Endodermal cell (in vitro differentiated cells): ENCODE measurements at regions not wholly inside any gene's neighbourhood (a gene's known extent, or its start where the extent isn't known, plus 50 kb on each side); places are given as distances from the start of the nearest gene placed in this dataset.

ENCODE experiments used
- DNase-seq: peaks from one replicate; pipeline ENCODE4 v3.0.0-alpha.2; 2017
- H3K27ac ChIP-seq: 2 replicates; pipeline ENCODE4 v1.5.1; 2013; ENCODE audit warnings: mild to moderate bottlenecking, low read depth, low read length, moderate library complexity
- H3K27me3 ChIP-seq: 2 replicates; pipeline ENCODE4 v1.6.1; 2013; ENCODE audit warnings: mild to moderate bottlenecking, low read length, moderate library complexity; ENCODE audit not compliant: insufficient read depth, control insufficient read depth, poor library complexity, severe bottlenecking
- H3K36me3 ChIP-seq: 2 replicates; pipeline ENCODE4 v1.7.0; 2013; ENCODE audit warnings: mild to moderate bottlenecking, low read length, moderate library complexity; ENCODE audit not compliant: control insufficient read depth, insufficient read depth
- H3K4me1 ChIP-seq: one replicate; pipeline ENCODE4 v1.7.0; 2013; ENCODE audit warnings: low read length; ENCODE audit not compliant: control insufficient read depth, insufficient read depth
- H3K4me3 ChIP-seq: 2 replicates; pipeline ENCODE4 v1.5.1; 2013; ENCODE audit warnings: mild to moderate bottlenecking, low read length, moderate library complexity
- H3K9ac ChIP-seq: 2 replicates; pipeline ENCODE4 v1.6.1; 2013; ENCODE audit warnings: mild to moderate bottlenecking, low read length, moderate library complexity; ENCODE audit not compliant: poor library complexity, severe bottlenecking; ENCODE audit errors: extremely low read depth
- H3K9me3 ChIP-seq: 2 replicates; pipeline ENCODE4 v1.6.1; 2013; ENCODE audit warnings: mild to moderate bottlenecking, low read length, moderate library complexity; ENCODE audit not compliant: control insufficient read depth
- H3K27ac Mint-ChIP-seq: 2 replicates; pipeline ENCODE4 v1.8.0; 2020; ENCODE audit warnings: mixed read lengths
- H3K27me3 Mint-ChIP-seq: 2 replicates; pipeline ENCODE4 v1.8.0; 2021; ENCODE audit warnings: mild to moderate bottlenecking, mixed read lengths; ENCODE audit not compliant: insufficient read depth
- H3K36me3 Mint-ChIP-seq: 2 replicates; pipeline ENCODE4 v1.8.0; 2020; ENCODE audit warnings: low read depth, mixed read lengths
- H3K4me1 Mint-ChIP-seq: 2 replicates; pipeline ENCODE4 v1.8.0; 2020; ENCODE audit warnings: mixed read lengths
- H3K4me3 Mint-ChIP-seq: 2 replicates; pipeline ENCODE4 v1.8.0; 2020; ENCODE audit warnings: mild to moderate bottlenecking, moderate library complexity, mixed read lengths
- H3K9me3 Mint-ChIP-seq: 2 replicates; pipeline ENCODE4 v1.8.0; 2020; ENCODE audit warnings: mild to moderate bottlenecking, mixed read lengths
- WGBS, 2 experiments: methylation state at CpG; one replicate each; pipeline versions ENCODE4 v1.1.5 to v1.1.7; 2013; ENCODE audit warnings: missing lambda C conversion rate in 2 of 2, mixed read lengths in 1 of 2; ENCODE audit not compliant: insufficient coverage in 1 of 2, insufficient read length in 1 of 2; 5-methylcytosine and 5-hydroxymethylcytosine counted together
- TF ChIP-seq, protein P1 (sequence below): fragments of 200-600 bp; sonication (generic); conservative IDR thresholded peaks from 2 replicates; pipeline ENCODE4 v1.5.0; 2021; ENCODE audit warnings: antibody characterized with exemption, mild to moderate bottlenecking

DNA sequence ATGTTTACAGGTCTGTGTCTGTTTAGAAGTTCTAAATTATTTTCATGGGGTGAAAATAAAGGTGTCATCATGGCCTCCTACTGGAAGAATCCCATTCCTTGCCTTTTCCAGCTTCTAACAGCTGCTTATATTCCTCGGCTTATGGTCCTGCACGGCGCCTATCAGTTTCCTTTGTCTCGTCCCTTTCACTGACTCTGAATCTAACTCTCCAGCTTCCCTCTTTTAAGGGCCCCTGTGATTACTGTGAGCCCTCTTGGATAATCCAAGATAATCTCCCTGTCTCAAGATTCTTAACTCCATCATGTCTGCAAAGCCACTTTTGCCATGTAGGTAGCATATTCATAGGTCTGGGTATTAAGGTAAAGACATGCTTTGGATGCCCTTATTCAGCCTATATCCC lies 441.0 kb upstream of the ERCC4 start:
- no peaks in the 10 kb centered on the region for H3K27me3 ChIP-seq
- no peaks in the 10 kb centered on the region for H3K27me3 Mint-ChIP-seq
- H3K36me3 Mint-ChIP-seq = peaks cover 5% of the 10 kb centered on the region
- DNase-seq = no peak
- H3K4me3 Mint-ChIP-seq = no peak overlapping the region
- H3K27ac Mint-ChIP-seq = no peak overlapping the region
- peaks cover 5% of the 10 kb centered on the region for H3K9me3 ChIP-seq
- peaks cover 15% of the 10 kb centered on the region for H3K9me3 Mint-ChIP-seq
- WGBS, 2 experiments = 77 to 89% methylated on average over 4 of the region's 4 CpGs
- H3K4me3 ChIP-seq = no peak overlapping the region
- no peaks in the 10 kb centered on the region for H3K36me3 ChIP-seq
- TF ChIP-seq, protein P1, sequence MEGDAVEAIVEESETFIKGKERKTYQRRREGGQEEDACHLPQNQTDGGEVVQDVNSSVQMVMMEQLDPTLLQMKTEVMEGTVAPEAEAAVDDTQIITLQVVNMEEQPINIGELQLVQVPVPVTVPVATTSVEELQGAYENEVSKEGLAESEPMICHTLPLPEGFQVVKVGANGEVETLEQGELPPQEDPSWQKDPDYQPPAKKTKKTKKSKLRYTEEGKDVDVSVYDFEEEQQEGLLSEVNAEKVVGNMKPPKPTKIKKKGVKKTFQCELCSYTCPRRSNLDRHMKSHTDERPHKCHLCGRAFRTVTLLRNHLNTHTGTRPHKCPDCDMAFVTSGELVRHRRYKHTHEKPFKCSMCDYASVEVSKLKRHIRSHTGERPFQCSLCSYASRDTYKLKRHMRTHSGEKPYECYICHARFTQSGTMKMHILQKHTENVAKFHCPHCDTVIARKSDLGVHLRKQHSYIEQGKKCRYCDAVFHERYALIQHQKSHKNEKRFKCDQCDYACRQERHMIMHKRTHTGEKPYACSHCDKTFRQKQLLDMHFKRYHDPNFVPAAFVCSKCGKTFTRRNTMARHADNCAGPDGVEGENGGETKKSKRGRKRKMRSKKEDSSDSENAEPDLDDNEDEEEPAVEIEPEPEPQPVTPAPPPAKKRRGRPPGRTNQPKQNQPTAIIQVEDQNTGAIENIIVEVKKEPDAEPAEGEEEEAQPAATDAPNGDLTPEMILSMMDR = no peak
- no peak overlapping the region for H3K27ac ChIP-seq
- H3K4me1 Mint-ChIP-seq = no peaks in the 10 kb centered on the region
- no peak overlapping the region for H3K9ac ChIP-seq
- no peaks in the 10 kb centered on the region for H3K4me1 ChIP-seq

DNA sequence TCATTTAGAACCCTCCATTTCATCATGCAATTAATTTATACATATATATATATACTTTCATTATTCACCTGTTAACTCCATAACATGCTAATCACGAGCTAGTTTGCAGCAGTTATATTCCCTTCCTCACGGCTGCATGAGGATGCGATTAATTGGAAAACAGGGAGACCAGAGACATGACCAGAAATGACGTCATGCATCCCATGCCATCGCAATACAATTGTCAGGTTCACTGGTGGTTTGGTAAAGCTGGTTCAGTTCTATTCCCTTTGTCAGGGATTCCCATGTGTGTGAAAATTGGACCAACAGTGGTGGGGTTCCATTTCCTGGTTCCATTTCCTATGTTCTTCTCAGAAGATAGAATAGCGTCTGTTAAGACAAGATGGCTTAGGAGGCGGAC lies 440.4 kb upstream of the ERCC4 start:
- DNase-seq = no peak
- 94 to 98% methylated on average over 7 of the region's 7 CpGs for WGBS, 2 experiments
- peaks cover 18% of the 10 kb centered on the region for H3K9me3 Mint-ChIP-seq

DNA sequence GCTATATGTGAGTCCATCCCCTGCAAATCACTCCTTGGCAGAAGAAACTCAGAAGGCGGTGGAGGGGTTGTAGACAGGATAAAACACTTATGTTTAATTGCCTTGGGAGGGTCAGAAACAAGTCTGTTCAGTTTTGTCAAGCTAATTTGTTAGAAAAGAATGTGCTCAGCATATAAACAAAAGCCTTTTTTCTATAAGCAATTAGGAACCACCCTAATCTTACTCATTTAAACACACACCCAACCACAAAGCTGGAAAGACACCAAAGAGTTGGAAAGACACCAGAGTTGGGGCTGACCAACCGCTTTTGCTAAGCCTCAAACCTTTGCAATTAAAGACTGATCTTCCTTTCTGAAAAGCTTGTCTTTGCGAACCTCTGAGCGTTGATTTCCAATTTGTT lies 439.2 kb upstream of the ERCC4 start:
- H3K4me1 Mint-ChIP-seq = no peaks in the 10 kb centered on the region
- H3K36me3 Mint-ChIP-seq = peaks cover 5% of the 10 kb centered on the region
- 93 to 97% methylated on average over 3 to 4 of the region's 4 CpGs for WGBS, 2 experiments
- H3K27me3 ChIP-seq = no peaks in the 10 kb centered on the region
- H3K4me1 ChIP-seq = no peaks in the 10 kb centered on the region
- H3K9me3 ChIP-seq = peaks cover under 1% of the 10 kb centered on the region
- no peak overlapping the region for H3K27ac Mint-ChIP-seq
- no peaks in the 10 kb centered on the region for H3K27me3 Mint-ChIP-seq
- H3K36me3 ChIP-seq = no peaks in the 10 kb centered on the region
- H3K4me3 Mint-ChIP-seq = no peak overlapping the region
- TF ChIP-seq, protein P1 = no peak
- peaks cover 18% of the 10 kb centered on the region for H3K9me3 Mint-ChIP-seq
- H3K27ac ChIP-seq = no peak overlapping the region
- H3K9ac ChIP-seq = no peak overlapping the region
- no peak for DNase-seq
- H3K4me3 ChIP-seq = no peak overlapping the region

More for the DNA sequence above, 440.4 kb upstream of the ERCC4 start:
- Mint-ChIP-seq H3K36me3 (peaks cover 5% of the 10 kb centered on the region), H3K4me1 (no peaks in the 10 kb centered on the region), H3K4me3 (no peak overlapping the region), H3K27ac (no peak overlapping the region), H3K27me3 (no peaks in the 10 kb centered on the region)
- no peaks in the 10 kb centered on the region for H3K36me3 ChIP-seq
- peaks cover 5% of the 10 kb centered on the region for H3K9me3 ChIP-seq
- no peak overlapping the region for H3K27ac ChIP-seq
- H3K4me1 ChIP-seq = no peaks in the 10 kb centered on the region
- no peaks in the 10 kb centered on the region for H3K27me3 ChIP-seq
- H3K9ac ChIP-seq = no peak overlapping the region
- H3K4me3 ChIP-seq = no peak overlapping the region
- TF ChIP-seq, protein P1 = no peak
